ENCODE measurements at regions not wholly inside any gene's neighbourhood (a gene's known extent, or its start where the extent isn't known, plus 50 kb on each side); places are given as distances from the start of the nearest gene placed in this dataset.

DNA sequence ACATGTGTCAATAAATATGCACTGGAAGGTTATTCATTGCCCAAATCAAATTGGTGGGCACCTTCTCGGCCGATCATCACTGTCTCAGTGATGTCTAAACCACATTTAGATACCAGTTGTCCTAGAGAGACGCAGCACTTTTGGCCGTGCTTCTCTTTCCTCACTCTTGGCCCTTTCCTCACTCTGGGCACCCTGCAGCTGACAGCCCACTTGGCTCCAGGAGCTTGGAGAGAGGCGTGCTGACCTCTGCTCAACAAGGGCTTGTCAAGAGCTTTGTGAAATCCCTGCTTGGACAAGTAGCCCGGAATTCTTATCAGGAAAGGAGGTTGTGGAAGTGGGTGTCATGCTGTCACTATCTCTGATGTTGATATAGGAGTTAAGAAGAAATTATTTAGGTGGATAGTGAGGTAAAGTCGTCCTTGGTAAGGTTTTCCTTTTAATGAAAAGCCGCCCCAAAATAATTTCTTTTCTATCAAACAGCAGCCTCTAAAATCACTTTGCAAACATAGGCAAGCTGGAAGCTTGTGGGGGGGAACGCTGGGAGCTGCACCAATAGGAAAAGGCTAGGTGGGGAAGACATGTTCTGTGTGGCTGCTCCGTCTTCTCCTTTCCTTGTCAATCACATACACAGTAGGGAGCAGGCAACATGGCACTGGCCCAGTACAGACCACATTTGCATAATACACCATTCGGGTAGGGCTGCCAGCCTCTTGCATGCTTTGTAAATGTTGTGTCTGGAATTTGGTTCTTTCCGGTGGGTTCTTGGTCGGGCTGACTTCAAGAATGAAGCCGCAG lies 126.8 kb upstream of the UBE3A start:
- DNase-seq: no peak

DNA sequence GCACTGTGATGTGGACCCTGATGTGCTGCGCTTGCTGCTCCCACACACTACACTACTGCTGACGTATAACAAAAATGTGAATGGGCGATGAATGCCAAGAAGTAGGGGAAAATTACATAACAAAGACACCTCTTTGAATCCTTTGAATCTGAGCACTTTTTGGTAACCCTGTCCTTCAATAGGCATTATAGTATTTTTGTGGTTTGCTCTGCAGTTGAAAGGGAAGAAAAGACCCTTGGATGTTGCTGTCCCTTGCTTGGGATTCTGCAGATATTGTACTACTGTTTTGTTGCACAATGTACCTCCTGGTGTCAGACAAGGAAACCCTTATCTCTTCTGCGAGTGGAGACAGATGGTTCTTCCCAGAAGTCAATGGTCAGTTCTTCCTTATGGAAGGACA lies 124.8 kb upstream of the UBE3A start:
- no peak for DNase-seq

DNA sequence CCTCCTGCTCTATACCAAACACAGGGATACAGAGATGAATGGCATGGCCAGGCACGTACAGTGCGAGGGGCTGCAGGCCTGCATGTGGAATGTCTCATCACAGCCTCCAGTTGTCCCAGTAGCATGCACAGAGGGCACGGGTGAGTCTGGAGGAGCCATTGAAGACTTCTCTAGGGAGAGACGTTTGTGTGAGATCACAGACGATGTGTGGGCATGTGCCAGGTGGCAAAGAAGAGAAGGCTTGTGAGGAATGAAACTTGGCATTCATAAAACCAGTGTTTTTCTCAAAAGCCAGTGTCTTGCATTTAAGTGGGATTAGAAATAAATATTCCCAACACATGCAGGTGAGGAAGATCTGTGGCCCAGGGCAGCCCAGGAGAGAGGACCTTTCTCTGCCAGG lies 119.1 kb upstream of the UBE3A start:
- DNase-seq: peak in 7 of 56 donors; percentile 13 to 20 (median 18)

DNA sequence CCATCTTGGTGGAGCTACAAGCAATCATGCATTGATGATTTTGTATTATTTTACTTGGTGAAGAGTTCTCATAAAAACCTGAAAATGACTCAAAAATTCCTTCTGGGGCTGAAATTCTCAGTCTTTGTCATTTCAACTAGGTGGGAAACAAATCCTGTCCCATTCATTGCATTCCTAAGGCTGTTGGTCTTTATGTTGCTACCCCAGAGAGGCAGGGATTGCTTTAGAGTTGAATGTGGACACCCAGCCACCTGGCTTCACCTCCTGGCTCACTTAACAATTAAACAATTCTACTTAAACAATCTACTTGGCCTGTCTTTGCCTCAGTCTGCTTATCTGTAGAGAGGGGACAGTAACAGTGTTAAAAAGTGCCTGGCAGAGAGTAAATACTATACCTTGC lies 117.3 kb upstream of the UBE3A start:
- DNase-seq: no peak

DNA sequence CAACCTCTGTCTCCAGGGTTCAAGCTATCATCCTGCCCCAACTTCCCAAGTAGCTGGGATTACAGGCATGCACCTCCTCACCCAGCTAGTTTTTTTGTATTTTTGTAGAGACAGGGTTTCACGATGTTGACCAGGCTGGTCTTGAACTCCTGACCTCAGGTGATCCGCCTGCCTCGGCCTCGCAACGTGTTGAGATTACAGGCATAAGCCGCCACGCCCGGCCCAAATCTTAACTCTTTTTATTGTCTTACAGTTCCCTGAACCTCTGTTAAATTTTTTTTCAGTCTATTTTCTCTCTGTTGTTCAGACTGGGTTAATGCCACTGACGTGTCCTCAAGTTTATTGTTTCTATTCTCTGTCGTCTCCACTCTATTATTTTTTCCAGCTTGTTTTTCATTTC lies 115.8 kb upstream of the UBE3A start:
- DNase-seq: no peak

DNA sequence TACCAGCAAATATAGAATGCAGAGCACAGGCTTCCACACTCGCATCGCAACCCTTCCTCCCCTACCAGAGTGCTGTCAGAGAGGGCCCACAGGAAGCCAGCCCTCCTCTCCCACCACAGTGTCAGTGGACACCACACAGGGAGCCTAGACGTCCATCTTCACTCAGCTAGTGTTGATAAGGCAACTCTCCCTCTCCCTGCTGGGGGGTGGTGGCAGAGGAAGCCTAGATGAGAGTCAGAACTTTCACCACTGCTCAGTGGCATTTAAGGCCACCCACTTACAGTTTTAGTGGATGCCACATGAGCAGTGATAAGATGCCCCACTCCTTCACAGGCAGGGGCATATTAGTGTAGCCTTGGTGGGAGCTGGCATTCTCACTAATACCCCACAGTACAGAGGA lies 109.8 kb upstream of the UBE3A start:
- DNase-seq: no peak

DNA sequence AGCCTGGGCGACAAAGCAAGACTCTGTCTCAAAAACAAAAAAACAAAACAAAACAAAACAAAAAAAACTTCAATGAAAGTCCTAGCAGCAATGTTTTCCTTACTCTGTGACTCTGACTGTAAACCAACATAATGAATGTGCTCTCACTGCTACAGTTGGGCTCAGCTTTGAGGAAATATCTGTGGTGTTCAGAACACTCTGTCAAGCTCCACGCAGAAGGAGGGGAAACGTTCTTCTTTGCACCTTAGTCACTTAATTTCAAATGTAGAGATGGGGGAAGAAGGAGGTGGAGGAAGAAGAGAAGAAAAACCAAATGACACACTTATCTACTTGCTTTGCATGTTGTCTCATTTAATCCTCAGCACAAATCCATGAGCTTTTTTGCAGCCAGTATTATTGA lies 107.1 kb upstream of the UBE3A start:
- no peak for DNase-seq

DNA sequence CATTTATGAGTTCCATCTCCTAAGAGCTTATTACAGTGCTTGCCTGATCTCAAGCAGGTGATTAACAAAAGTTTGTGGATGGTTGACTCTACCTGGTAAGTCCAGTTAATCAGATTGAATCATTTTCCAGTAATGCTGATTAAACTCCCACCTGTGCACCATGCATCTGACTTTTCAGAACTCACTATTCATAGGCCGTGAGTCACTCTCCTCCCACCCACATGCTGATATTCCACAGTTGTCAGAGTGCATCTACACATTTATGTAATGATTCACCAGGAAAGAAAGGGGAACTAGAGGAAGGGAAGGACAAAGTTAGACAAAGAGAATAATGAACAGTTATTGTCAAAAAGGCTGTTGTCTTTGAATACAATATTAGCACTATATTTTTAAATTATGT lies 106.2 kb upstream of the UBE3A start:
- peak in 1 of 56 donors; percentile 47 for DNase-seq

DNA sequence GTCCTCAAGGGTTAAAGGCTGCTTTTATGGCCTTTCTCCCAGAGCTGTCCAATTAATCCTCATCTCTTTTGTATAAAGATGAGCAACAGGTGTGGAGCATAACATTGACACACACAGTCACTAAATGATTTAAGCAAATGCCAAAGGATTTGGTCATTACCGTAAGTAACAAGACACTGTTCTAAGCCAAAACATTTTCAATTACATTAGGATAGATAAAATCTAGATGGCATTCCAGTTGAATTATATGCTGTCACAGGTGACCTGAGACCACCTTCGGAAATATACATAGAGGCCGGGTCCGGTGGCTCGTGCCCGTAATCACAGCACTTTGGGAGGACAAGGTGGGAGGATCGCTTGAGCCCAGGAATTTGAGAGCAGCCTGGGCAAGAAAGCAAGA lies 105.3 kb upstream of the UBE3A start:
- DNase-seq: no peak

DNA sequence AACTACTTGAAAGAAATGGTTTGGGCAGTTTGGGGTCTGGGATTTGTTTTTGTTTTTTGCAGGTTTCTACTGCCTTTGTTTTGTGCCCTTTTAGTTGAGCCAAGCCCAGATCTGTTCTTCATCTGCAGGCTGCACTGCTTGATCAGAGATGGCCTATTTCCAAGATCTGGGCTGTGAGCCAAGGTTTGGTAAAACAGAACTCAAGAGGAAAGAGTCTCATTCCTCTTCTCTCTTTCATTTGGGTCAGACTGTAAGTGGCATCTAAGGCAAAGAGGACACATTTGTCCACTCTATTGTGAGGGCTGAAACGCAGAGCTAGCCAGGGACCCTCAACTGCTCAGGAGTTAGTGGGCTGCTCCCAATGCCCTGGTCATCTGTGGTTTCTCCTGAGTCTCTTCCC lies 104.4 kb upstream of the UBE3A start:
- DNase-seq: peak in 42 of 56 donors; percentile 4 to 79 (median 39)

DNA sequence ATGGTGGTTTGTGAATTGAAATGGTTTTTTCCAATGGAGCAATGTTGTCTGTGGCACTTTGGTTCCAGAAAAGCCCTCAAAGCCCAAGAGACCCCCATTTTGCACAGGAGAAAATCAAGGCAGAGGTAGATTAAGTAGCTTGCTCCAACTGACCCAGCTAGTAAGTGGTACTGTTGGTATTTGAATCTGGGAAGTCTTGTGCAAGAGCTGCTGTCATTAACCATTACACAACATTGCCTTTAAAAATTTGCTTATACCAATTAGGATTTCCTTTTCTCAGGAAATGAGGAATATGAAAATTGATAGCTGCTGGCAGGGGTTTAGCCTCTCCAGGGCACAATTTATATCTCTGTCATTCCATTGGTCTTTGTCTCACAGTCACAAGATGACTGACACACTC lies 102.4 kb upstream of the UBE3A start:
- no peak for DNase-seq

DNA sequence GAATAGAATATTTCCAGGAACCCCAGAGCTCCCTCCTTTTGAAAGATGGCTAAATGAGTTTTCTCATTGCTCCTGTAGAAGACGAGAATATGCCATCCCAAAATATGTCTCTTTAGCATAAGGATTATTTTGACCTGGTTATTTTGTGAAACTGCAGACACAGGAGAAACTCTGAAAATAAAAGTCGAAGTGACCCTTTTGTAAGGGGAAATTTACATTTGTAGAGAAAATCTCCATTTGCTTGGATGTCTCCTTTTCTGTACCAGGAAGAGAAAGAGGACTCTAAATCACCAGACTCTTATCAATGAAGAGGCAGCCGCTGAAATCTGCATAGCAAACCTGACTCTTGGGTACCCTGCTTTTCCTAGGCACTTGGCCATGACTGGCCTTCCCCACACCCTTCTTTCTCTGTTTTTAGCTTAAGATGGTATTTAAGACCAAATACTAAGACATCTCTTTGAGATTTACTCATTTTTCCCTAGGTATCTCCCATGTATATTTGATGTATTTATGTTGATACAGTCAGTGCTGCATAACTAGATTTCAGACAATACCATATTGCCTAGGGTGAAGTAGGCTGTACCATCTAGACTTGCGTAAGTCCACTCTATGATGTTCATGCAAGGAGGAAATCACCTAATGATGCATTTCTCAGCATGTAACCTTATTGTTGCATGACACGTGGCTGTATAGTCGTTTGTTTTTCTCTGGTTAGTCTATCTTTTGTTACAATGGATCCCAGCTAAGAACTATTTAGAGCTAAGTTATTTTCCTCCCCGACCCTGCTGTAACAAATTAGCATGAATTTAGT lies 98.2 kb upstream of the UBE3A start:
- no peak for DNase-seq

DNA sequence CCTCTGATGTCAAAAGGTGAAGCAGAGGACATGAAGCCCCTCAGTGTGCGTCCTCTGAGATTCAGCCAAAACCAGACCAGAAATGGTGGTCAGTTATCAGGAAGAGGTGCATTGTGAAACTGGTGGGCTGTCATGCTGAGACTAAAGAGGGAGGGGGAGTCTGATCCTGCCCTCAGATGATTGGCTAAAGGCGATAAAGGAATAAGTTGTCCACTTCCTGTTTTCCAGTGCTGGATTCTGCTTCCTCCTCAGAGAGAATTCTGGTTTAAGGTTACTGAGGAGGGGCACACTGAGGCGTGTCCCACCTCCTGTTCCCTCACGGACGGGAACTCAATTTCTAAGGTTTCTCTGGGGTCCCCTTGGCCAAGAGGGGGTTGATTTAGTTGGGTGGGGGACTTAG lies 97.0 kb upstream of the UBE3A start:
- no peak for DNase-seq

DNA sequence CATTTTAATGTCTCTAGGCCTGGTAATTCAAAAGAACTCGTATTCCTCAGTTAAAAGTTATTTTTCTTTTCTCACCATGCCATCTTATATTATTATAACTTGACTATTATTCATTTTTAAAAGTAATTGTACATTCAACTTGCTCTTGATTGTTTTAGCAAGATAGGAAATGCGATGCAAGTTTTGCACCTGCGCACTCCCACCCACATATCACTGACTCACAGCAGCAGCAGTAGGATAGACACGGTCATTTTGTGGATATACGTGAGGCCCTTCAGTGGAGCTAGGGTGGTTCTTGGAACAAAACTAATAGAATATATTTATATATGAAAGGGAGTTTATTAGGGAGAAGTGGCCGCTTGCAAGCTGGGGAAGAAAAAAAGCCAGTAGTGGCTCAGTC lies 95.5 kb upstream of the UBE3A start:
- DNase-seq: peak in 2 of 56 donors; percentile 11 to 28

DNA sequence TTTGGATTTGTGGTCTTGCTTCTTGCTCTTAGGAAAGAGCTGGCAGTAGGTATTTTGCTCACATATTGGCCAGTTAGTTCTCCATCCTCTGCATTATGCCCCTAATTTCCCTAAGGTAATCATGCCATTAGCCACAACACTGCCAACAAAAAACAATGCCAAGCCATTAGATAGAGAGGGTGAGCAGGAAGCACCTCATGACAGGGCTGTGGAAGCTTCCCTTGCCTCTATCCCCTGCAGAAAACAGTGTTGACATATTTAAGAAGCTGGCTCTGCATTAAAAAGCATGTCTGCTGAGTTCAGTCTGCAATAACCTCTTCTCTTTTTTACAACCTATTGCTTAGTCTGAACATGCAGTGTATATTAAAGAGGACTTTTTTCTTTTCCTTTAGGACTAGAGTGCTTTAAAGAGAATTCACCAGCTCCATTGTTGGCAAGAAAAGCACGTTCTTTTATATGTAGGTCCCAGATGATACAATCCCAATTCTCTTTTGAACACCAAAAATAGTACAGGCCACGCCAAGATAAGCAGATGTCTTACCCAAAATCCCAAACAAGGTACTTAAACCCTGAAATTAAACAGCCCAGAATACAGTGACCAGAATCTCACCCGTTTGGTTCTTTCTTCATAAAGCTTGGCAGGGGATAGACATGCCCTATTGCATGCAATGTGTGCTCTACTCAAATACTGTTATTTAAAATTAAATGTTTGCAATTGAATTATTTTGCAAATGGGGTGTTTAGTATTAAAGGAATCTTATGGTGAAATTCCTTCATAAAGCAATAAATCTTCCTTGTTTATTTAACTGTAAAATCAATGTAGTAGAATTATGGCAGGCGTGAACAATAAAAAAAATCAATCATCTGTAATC lies 93.7 kb upstream of the UBE3A start:
- no peak for DNase-seq

DNA sequence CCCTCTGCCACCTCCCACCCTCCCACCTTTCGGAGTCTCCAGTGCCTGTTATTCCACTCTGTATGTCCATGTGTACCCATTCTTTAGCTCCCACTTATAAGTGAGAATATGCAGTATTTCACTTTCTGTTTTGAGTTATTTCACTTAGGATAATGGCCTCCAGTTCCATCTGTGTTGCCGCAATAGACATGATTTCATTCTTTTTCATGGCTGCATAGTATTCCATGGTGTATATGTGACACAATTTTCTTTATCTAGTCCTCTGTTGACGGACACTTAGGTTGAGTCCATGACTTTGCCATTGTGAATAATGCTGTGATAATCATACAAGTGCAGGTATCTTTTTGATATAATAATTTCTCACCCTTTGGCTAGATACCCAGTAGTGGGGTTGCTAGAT lies 91.0 kb upstream of the UBE3A start:
- no peak for DNase-seq

DNA sequence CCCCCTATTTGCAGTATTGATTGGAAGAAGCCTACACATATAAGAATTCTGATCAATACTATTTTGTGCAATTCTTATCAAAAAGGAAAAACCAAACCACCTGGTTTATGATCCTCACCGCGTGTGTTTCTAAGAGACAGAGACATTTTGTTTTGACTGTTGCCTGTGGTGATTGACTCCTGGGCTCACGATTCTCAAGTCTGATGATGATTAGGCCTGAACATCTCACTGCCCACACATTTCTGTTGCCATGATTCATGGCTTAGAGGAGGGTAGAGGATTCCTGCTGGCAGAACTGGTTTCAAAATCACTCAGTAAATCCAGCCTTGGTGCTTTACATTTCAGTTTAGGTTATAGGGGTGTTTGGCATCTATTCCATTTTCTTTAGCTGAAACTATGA lies 88.3 kb upstream of the UBE3A start:
- peak in 3 of 56 donors; percentile 18 to 20 (median 20) for DNase-seq

DNA sequence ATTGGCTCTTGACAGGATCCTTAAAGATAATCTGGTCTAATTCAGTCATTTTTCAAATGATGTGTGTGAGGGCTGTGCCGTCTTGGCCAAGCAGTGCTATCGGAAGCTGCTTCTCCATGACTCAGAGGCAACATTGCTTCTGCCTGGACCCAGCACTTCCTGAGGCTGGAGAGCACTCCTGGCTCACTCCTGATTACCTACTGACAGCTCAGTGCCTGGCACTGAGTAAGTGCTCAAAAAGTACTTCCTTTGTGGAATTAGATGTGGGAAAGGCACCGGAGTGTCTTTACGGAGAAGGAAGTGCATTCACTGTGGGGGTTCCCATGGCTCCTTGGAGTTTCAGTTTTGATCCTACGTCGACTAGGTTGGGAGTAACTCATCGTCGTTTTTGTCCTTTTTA lies 86.9 kb upstream of the UBE3A start:
- DNase-seq: no peak

DNA sequence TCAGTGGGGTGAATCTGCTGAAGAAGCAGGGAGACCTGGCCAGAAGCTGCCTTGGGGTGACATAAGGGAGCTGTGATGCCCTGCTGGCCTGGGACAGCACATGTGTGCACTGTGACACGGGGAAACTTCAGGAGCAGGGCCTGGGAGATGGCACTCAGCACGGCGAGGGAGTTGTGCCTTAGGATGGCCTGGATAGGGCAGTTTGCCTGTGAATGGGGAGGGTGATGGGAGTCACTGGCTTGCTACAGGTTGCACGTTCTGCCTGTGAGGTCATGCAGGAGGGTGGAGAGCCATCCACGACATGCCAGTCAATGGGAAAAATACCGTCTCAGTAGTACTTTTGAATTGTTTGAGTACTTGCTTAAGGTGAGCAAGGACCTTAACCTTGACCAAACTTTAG lies 76.8 kb upstream of the UBE3A start:
- DNase-seq: no peak

DNA sequence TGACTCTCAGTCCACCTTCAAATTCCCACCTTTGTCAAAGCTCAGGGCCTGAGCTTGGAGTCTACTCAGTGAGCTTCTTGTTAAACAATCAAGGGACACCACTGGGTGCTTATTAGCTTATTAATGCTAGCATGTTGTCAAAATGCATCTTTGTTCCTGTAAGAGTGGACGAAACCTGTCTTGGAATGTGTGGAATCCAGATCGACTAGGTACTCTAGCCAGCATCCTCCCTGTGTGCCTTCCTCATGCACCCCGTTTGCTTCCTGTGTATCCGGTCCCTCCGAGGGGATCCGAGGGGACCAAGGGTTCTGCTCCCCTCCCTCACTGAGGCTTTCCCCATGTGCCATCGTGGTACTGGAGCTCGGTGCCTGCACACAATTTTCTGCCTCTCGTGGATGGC lies 75.7 kb upstream of the UBE3A start:
- no peak for DNase-seq

DNA sequence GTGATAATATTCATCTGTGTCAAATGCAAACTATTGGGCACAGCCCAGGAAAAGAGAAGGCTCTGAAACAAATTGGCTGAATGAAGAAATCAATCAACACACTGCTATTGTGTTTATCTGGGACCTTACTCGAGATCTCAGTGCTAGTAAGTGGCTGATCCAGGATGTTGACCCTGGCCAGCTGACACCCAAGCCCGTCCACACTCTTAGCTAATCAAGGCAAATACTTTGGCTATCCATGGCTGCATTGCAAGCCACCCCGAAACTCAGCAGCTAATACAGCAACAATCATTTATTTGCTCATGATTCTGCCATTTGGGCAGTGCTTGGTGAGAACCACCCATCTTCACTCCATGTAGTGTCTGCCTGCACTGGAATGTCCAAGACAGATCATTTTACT lies 74.1 kb upstream of the UBE3A start:
- no peak for DNase-seq

DNA sequence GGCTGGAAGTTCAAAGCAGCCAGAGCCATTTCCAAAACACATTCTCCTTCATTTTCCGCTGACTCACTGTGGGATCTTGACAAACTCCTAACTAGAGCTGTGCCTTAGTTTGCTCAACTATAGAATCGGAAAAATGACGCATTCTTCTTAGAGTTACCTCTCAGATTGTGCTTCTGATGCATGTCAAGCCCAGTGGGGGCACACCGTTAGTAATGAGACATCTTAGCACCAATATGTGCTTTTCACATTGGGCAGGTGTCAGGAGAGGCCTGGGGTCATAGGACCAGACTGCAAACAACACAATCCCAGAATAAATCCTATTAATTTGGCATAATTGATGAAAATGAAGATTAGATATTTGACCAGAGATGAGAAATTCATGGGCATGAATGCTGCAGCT lies 71.3 kb upstream of the UBE3A start:
- no peak for DNase-seq

Measured in amygdala (tissue), 56 donors.